AG20443 (cell line): ENCODE measurements at regions not wholly inside any gene's neighbourhood (a gene's known extent, or its start where the extent isn't known, plus 50 kb on each side); places are given as distances from the start of the nearest gene placed in this dataset.
"Not testable (repeated sequence)": the region's sequence is repeated elsewhere in the genome, so short reads cannot be mapped to it uniquely, and the experiment has no call there.

Experiments used
- DNase-seq: peaks from one replicate; pipeline ENCODE4 v3.0.0; 2012; ENCODE audit warnings: low spot score, mixed read lengths

GRCh38 chr13:74243637-74244526 is 109.7 kb upstream of the KLF12 start:
- DNase-seq: peak; percentile 45

GRCh38 chr13:74241343-74241742 is 107.1 kb upstream of the KLF12 start:
- DNase-seq: not testable (repeated sequence)

GRCh38 chr13:74230984-74231501 is 96.8 kb upstream of the KLF12 start:
- DNase-seq: no peak

GRCh38 chr13:74229242-74229641 is 95.0 kb upstream of the KLF12 start:
- no peak for DNase-seq

DNA sequence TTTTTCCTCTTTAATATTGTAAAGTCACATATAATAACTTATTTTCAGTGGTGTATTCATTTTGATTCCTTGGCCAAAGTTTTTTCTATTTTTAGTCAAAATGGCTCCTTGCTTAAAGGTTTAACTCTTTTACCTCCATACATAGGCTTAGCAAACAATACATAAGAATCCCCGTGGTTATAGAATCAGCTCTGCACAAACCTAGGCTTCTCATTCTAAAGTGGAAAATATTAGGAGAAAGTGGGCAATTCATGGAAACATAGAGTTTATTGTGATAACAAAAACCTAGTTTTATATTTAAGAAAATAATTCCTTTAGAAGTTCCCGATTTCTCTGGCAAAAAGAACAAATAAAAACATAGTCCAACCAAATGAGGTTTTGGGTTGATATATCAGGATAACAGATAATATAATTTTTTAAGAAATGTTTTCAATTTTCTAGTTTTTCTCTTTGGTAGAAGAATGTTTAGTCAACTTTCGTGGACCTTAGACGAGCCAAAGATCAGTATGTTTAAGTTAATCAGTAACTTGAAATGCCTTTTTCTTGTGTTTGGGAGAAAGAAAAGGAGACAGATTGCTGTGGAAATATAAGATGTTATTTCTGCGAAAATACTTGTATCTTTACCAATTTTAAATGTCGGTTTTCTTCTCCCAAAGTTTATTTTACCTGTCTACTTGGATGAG is 93.4 kb upstream of the KLF12 start:
- no peak for DNase-seq

- DNase-seq: peak; percentile 14
These were observed 92.7 kb upstream of the KLF12 start for GRCh38 chr13:74226791-74227475.

GRCh38 chr13:74221752-74222151 is 87.5 kb upstream of the KLF12 start:
- no peak for DNase-seq

- DNase-seq: no peak
These were observed 85.4 kb upstream of the KLF12 start for GRCh38 chr13:74219566-74219965.

GRCh38 chr13:74218291-74218690 is 84.1 kb upstream of the KLF12 start:
- no peak for DNase-seq

DNA sequence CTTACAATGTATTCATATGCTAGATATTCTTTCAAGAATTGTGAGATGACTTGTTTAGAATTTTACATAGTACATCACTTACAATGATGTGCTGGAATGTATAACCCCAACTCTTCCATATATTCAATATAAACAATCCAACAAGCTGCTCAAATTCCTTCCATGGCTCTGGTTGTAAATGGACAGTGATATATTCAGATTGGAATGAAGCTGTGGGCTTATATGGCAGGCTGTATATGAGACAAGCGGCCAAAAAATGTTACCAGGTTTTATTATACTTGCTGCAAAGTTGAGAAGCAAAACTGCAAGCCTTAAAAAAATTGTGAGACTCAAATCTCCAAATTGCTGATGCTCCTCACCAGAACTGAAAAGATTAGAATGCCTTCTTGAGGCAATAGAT is 83.6 kb upstream of the KLF12 start:
- peak; percentile 8 for DNase-seq

DNA sequence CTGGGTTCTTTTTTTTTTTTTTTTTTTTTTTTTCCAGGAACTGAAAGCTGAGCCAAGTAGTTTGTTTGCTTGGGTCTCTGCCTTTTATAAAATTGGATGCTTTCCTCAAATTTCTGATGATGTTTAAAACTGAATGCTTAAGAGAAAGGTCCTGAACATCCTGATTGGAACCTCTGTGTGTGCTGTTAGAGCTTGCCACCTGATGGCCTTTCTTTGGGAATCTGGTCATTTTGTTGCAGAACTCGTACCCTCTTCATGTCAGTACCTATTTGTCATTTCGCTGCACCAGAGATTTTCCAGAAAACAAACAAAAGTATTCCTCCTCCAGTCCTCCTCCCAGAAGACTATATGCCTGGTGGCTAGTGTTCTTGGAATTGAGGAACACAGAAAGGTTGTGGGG is 81.2 kb upstream of the KLF12 start:
- DNase-seq: no peak

DNA sequence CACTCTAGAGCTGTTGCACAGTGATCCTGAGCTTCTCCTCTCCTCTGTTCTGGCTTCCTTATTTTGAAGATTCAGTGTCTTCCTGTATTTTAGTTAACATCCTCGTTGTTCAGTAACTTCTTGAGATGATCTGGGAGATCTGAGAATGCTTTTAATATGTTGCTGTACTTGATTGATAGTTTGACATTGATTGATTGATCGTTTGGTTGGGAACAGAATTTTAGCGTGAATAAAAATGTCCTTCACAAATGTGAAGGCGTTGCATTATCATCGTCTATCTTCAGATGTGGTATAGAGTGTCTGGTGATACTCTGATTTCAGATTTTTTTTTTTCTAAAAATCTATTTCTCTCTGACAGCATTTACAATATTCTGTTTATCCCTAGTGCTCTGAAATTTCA is 80.1 kb upstream of the KLF12 start:
- no peak for DNase-seq

- peak; percentile 87 for DNase-seq
These were observed 76.6 kb upstream of the KLF12 start for GRCh38 chr13:74210693-74211393.

- DNase-seq: no peak
These were observed 72.7 kb upstream of the KLF12 start for GRCh38 chr13:74206855-74207254.

DNA sequence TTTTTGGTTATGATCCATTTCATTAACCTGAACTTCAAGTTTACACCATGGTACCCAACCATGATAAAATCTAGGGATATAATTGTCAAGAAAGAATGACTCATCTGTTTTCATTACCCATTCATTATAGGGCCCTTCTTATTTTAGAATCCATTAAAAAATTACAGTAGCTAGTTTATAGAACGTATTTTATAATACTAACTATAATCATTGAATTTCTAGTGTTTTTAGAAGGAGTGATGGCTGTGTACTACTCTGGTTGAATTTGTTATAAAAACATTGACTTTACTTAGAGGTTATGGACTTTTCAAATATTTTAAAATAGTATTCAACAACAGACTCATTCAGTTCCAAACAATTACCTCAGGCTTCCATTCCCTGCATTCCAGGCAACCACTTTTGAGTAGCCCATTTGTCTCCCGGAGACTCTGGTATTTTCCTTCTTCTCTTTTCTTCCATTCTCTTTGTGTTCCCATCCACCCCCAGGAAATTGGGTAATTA is 71.9 kb upstream of the KLF12 start:
- peak; percentile 60 for DNase-seq

GRCh38 chr13:74205313-74205690 is 71.1 kb upstream of the KLF12 start:
- DNase-seq: no peak

GRCh38 chr13:74204602-74205312 is 70.6 kb upstream of the KLF12 start:
- DNase-seq: no peak

- DNase-seq: no peak
These were observed 69.4 kb upstream of the KLF12 start for GRCh38 chr13:74203576-74203975.

- no peak for DNase-seq
These were observed 68.1 kb upstream of the KLF12 start for GRCh38 chr13:74202129-74202813.

DNA sequence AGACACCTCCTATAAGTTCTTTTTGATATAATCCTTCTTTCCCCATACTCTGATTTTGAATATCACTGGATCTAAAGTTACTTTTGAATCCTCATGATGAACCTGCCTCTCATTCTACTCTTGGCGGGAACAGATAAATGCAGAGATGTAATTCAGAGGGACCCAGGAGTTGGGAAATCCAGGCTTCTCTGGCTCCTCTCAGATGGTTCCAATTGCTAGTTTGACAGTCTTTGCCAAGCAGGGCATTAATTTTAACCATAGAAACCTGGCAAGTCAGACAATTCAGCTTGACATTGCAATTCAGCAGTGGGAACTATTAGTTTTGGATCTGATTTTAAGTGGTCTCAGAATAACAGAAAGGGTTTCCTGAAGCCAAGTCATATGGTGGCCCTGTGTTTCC is 67.3 kb upstream of the KLF12 start:
- no peak for DNase-seq

DNA sequence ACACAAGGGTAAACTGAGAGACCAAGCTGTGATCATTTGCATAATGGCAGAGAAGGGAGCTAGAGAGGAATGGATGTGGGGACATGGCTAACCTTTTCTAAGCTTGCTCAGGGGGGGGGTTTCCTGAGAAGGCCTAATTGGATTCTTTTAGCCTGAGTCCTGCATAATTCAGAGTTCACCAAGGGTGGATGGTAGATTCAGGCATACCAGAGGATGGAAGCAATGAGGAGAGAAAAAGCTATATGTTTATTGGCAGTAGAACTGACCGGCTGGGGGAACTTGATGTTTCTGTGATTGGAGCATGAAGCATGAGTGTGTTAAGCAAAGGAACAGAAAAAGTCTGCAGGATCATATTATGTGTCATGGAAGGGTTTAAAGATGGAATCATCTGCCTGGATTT is 65.9 kb upstream of the KLF12 start:
- DNase-seq: no peak
